ENCODE measurements at regions not wholly inside any gene's neighbourhood (a gene's known extent, or its start where the extent isn't known, plus 50 kb on each side); places are given as distances from the start of the nearest gene placed in this dataset.
A peak's percentile ranks its signal among the peaks of the same experiment; 100 is the strongest.

GRCh38 chr13:50071379-50071778 lies 56.1 kb downstream of the KCNRG start:
- no peak for DNase-seq

- no peak for DNase-seq
These were observed 57.4 kb downstream of the KCNRG start for GRCh38 chr13:50072676-50073075.

GRCh38 chr13:50073340-50073739 lies 58.1 kb downstream of the KCNRG start:
- DNase-seq: no peak

- DNase-seq: no peak
These were observed 59.6 kb downstream of the KCNRG start for GRCh38 chr13:50074843-50075242.

- no peak for DNase-seq
These were observed 60.4 kb downstream of the KCNRG start for GRCh38 chr13:50075619-50076097.

GRCh38 chr13:50077431-50077830 lies 62.2 kb downstream of the KCNRG start:
- DNase-seq: no peak

- DNase-seq: no peak
These were observed 63.1 kb downstream of the KCNRG start for GRCh38 chr13:50078231-50078894.

GRCh38 chr13:50078895-50079654 lies 63.8 kb downstream of the KCNRG start:
- DNase-seq: no peak

- DNase-seq: no peak
These were observed 64.5 kb downstream of the KCNRG start for GRCh38 chr13:50079655-50080202.

GRCh38 chr13:50080203-50080910 lies 65.1 kb downstream of the KCNRG start:
- DNase-seq: no peak

- peak; percentile 11 for DNase-seq
These were observed 65.9 kb downstream of the KCNRG start for GRCh38 chr13:50080911-50081678.

GRCh38 chr13:50081679-50082425 lies 66.6 kb downstream of the KCNRG start:
- DNase-seq: peak; percentile 93

GRCh38 chr13:50082426-50083281 lies 67.4 kb downstream of the KCNRG start:
- DNase-seq: peak; percentile 59

GRCh38 chr13:50085063-50085462 lies 69.8 kb downstream of the KCNRG start:
- no peak for DNase-seq

- no peak for DNase-seq
These were observed 74.4 kb downstream of the KCNRG start for GRCh38 chr13:50089633-50090032.

- DNase-seq: no peak
These were observed 75.0 kb downstream of the KCNRG start for GRCh38 chr13:50090211-50090610.

GRCh38 chr13:50094615-50095293 lies 79.5 kb downstream of the KCNRG start:
- DNase-seq: no peak

GRCh38 chr13:50098693-50099092 lies 83.4 kb downstream of the KCNRG start:
- DNase-seq: no peak

- DNase-seq: no peak
These were observed 84.2 kb downstream of the KCNRG start for GRCh38 chr13:50099473-50099872.

- no peak for DNase-seq
These were observed 86.3 kb downstream of the KCNRG start for GRCh38 chr13:50101590-50101989.

Data from NCI-H1105 (cell line).